Lower leg skin (tissue), 4 donors: ENCODE measurements at regions not wholly inside any gene's neighbourhood (a gene's known extent, or its start where the extent isn't known, plus 50 kb on each side); places are given as distances from the start of the nearest gene placed in this dataset.

Experiments used
- DNase-seq, 2 donors: peaks; one replicate each; pipeline ENCODE4 v3.0.0-alpha.2; 2019; ENCODE audit warnings: low spot score in 2 of 2
- H3K4me3 ChIP-seq: fragments of 200-600 bp; sonication (generic); 2 replicates; pipeline ENCODE4 v1.5.1; 2017; ENCODE audit warnings: mild to moderate bottlenecking, low read depth; ENCODE audit not compliant: poor library complexity, severe bottlenecking
- CTCF ChIP-seq, 3 donors: fragments of 450-650 bp; IDR thresholded peaks; one replicate each; pipeline ENCODE4 v1.5.1; 2016; ENCODE audit warnings: antibody characterized with exemption in 3 of 3, mild to moderate bottlenecking in 3 of 3, moderate library complexity in 2 of 3
- POLR2A ChIP-seq, 2 donors: fragments of 450-650 bp; IDR thresholded peaks; one replicate each; pipeline ENCODE4 v1.6.1; 2016 to 2017; ENCODE audit warnings: antibody characterized with exemption in 2 of 2, mild to moderate bottlenecking in 1 of 2, moderate library complexity in 1 of 2
- WGBS, 2 donors: methylation state at CpG; one replicate each; pipeline ENCODE4 v1.1.5; 2018; 5-methylcytosine and 5-hydroxymethylcytosine counted together
- intact Hi-C: fragments of 100-400 bp; cut with DNase I; formaldehyde crosslinking; loops from one replicate; pipeline ENCODE4 v1.15.0; 2023; ENCODE audit warnings: low total_unique reads

- TF ChIP-seq CTCF (IDR thresholded peaks at IDR 0.05), result no peak
- no peak for TF ChIP-seq POLR2A (IDR thresholded peaks at IDR 0.05)
- WGBS, 2 donors, result 77 to 81% methylated on average over 6 of the region's 6 CpGs
- DNase-seq, result peak in 1 of 2 donors; percentile 50
- no peak overlapping the region for H3K4me3 ChIP-seq
- intact Hi-C loops, result no loop called here
These were observed 297.1 kb downstream of the DHX35 start for GRCh38 chr20:39259010-39259803.

GRCh38 chr20:39258253-39258652 lies 296.1 kb downstream of the DHX35 start:
- WGBS, 2 donors, result 88 to 96% methylated on average over 4 of the region's 4 CpGs
- no peak overlapping the region for H3K4me3 ChIP-seq
- no peak for TF ChIP-seq POLR2A (IDR thresholded peaks at IDR 0.05)
- peak in 1 of 2 donors; percentile 29 for DNase-seq
- intact Hi-C loops, result no loop called here

- no peak overlapping the region for H3K4me3 ChIP-seq
- TF ChIP-seq CTCF (IDR thresholded peaks at IDR 0.05) (no peak), POLR2A (IDR thresholded peaks at IDR 0.05) (no peak)
- 65 to 75% methylated on average over 9 of the region's 9 CpGs for WGBS, 2 donors
- peak in 1 of 2 donors; percentile 20 for DNase-seq
- intact Hi-C loops, result no loop called here
These were observed 291.1 kb downstream of the DHX35 start for GRCh38 chr20:39253051-39253755.

- TF ChIP-seq CTCF (IDR thresholded peaks at IDR 0.05), result no peak
- TF ChIP-seq POLR2A (IDR thresholded peaks at IDR 0.05), result no peak
- intact Hi-C loops, result no loop called here
- WGBS, 2 donors, result 84 to 88% methylated on average over 6 of the region's 6 CpGs
- no peak for DNase-seq
- no peak overlapping the region for H3K4me3 ChIP-seq
These were observed 289.9 kb downstream of the DHX35 start for GRCh38 chr20:39252035-39252434.

GRCh38 chr20:39249798-39250197 lies 287.7 kb downstream of the DHX35 start:
- TF ChIP-seq POLR2A (IDR thresholded peaks at IDR 0.05) (no peak), CTCF (IDR thresholded peaks at IDR 0.05) (no peak)
- no peak overlapping the region for H3K4me3 ChIP-seq
- no peak for DNase-seq
- intact Hi-C loops, result no loop called here
- 83 to 87% methylated on average over 4 of the region's 4 CpGs for WGBS, 2 donors

- no peak for TF ChIP-seq CTCF (IDR thresholded peaks at IDR 0.05)
- TF ChIP-seq POLR2A (IDR thresholded peaks at IDR 0.05), result no peak
- intact Hi-C loops, result no loop called here
- DNase-seq, result no peak
- H3K4me3 ChIP-seq, result no peak overlapping the region
These were observed 286.8 kb downstream of the DHX35 start for GRCh38 chr20:39248862-39249485.
